ENCODE measurements at regions not wholly inside any gene's neighbourhood (a gene's known extent, or its start where the extent isn't known, plus 50 kb on each side); places are given as distances from the start of the nearest gene placed in this dataset.

DNA sequence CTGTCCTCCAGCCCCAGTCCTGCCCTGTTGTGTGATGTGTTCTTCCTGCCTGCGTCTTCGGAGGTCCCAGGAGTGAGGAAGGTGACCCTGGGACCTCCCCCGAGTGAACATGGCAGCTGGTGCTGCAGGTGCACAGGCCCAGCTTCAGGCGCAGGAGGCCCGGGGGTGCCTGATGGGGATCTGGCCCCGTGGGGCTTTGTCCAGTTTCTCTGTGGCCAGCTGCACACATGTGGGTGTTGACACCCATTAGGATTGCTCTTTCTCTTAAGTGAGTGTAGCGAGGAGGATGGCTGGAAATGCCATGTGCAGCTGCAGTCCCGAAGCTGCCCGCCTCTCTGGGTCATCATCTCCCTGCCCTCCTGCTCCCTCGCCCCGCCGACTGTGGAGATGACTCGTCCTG, 1279.7 kb downstream of the BRD1 start:
- TF ChIP-seq, protein P1, sequence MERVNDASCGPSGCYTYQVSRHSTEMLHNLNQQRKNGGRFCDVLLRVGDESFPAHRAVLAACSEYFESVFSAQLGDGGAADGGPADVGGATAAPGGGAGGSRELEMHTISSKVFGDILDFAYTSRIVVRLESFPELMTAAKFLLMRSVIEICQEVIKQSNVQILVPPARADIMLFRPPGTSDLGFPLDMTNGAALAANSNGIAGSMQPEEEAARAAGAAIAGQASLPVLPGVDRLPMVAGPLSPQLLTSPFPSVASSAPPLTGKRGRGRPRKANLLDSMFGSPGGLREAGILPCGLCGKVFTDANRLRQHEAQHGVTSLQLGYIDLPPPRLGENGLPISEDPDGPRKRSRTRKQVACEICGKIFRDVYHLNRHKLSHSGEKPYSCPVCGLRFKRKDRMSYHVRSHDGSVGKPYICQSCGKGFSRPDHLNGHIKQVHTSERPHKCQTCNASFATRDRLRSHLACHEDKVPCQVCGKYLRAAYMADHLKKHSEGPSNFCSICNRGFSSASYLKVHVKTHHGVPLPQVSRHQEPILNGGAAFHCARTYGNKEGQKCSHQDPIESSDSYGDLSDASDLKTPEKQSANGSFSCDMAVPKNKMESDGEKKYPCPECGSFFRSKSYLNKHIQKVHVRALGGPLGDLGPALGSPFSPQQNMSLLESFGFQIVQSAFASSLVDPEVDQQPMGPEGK (CRISPR knock-in tag; IDR thresholded peaks at IDR 0.05; ENCODE audit: borderline replicate concordance) = no peak
- TF ChIP-seq ZFP3 (CRISPR knock-in tag; IDR thresholded peaks at IDR 0.05) = no peak
- no peak for TF ChIP-seq OSR1 (CRISPR knock-in tag; IDR thresholded peaks at IDR 0.05)
- TF ChIP-seq TOX (CRISPR knock-in tag; IDR thresholded peaks at IDR 0.05; ENCODE audit: borderline replicate concordance) = no peak
- TF ChIP-seq CSRNP3 (CRISPR knock-in tag; IDR thresholded peaks at IDR 0.05) = no peak
- TF ChIP-seq RARB (CRISPR knock-in tag; IDR thresholded peaks at IDR 0.05) = no peak
- TF ChIP-seq TCF4 (CRISPR knock-in tag; IDR thresholded peaks at IDR 0.05; ENCODE audit: borderline replicate concordance) = no peak
- no peak for TF ChIP-seq ESRRG (CRISPR knock-in tag; IDR thresholded peaks at IDR 0.05)
- TF ChIP-seq ZNF565 (CRISPR knock-in tag; conservative IDR thresholded peaks at IDR 0.05; ENCODE audit: low read depth) = no peak
- no peak for ATAC-seq

- ATAC-seq = no peak
- no peak for TF ChIP-seq CSDC2 (CRISPR knock-in tag; IDR thresholded peaks at IDR 0.05)
- TF ChIP-seq BACH2 (CRISPR knock-in tag; IDR thresholded peaks at IDR 0.05; ENCODE audit: borderline replicate concordance) = no peak
These were observed 1280.8 kb downstream of the BRD1 start for GRCh38 chr22:48546653-48547424.

DNA sequence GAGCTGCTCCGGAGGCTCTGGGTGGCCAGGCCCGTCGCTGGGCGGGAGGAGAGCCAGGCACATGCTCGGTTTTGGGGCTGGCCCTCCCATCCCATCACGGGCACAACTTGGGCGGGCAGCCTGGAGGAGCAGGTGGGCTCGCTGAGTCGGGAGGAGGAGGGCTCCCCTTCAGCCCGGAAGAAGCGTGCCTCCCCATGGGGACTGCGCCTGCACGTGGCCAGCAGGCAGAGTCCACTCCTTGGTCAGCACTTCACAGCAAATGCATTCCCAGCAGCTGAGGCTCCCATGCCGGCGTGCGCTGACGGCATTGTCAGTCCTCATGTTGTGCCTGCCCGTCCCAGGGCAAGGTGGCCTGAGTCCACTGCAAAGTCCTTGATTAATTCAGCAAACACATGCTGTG, 1281.7 kb downstream of the BRD1 start:
- TF ChIP-seq, protein P1 (CRISPR knock-in tag; IDR thresholded peaks at IDR 0.05; ENCODE audit: borderline replicate concordance) = no peak
- TF ChIP-seq CSRNP3 (CRISPR knock-in tag; IDR thresholded peaks at IDR 0.05) = no peak
- no peak for TF ChIP-seq SNAI2 (CRISPR knock-in tag; IDR thresholded peaks at IDR 0.05)
- no peak for TF ChIP-seq GLIS3 (CRISPR knock-in tag; IDR thresholded peaks at IDR 0.05)
- TF ChIP-seq CREB5 (CRISPR knock-in tag; IDR thresholded peaks at IDR 0.05; ENCODE audit: low read depth) = no peak
- no peak for TF ChIP-seq ESRRG (CRISPR knock-in tag; IDR thresholded peaks at IDR 0.05)
- TF ChIP-seq TOX (CRISPR knock-in tag; IDR thresholded peaks at IDR 0.05; ENCODE audit: borderline replicate concordance) = no peak
- no peak for TF ChIP-seq ZFP3 (CRISPR knock-in tag; IDR thresholded peaks at IDR 0.05)
- TF ChIP-seq TCF4 (CRISPR knock-in tag; IDR thresholded peaks at IDR 0.05; ENCODE audit: borderline replicate concordance) = no peak
- TF ChIP-seq PPARA (CRISPR knock-in tag; IDR thresholded peaks at IDR 0.05; ENCODE audit: borderline replicate concordance) = no peak
- no peak for TF ChIP-seq OSR1 (CRISPR knock-in tag; IDR thresholded peaks at IDR 0.05)
- no peak for ATAC-seq

GRCh38 chr22:48541401-48542098, 1286.1 kb downstream of the BRD1 start:
- ATAC-seq = no peak
- TF ChIP-seq ZFP3 (CRISPR knock-in tag; IDR thresholded peaks at IDR 0.05) (no peak), ISL1 (CRISPR knock-in tag; IDR thresholded peaks at IDR 0.05) (no peak), TCF4 (CRISPR knock-in tag; IDR thresholded peaks at IDR 0.05; ENCODE audit: borderline replicate concordance) (no peak)

All from SK-N-SH treated with all-trans-retinoic acid at 6 μM for 48 hours (cell line).